H1 (cell line): ENCODE measurements at regions not wholly inside any gene's neighbourhood (a gene's known extent, or its start where the extent isn't known, plus 50 kb on each side); places are given as distances from the start of the nearest gene placed in this dataset.

Experiments used
- ASH2L ChIP-seq: fragments of 200-600, 300-600 bp; sonication (generic); IDR thresholded peaks from one replicate; pipeline ENCODE4 v1.7.1; 2017; ENCODE audit warnings: low read length
- CBX5 ChIP-seq: fragments of 300-800, 300-1000 bp; sonication (generic); IDR thresholded peaks from 2 replicates; pipeline ENCODE4 v1.7.1; 2016; ENCODE audit warnings: antibody characterized with exemption, low read length, low read depth
- CHD2 ChIP-seq: IDR thresholded peaks from 2 replicates; pipeline ENCODE4 v1.6.1; 2012; ENCODE audit warnings: low read length, improper control_type of control experiment
- HDAC2 ChIP-seq, 2 experiments: fragments of 300-600 bp in 1 of 2; sonication (generic) in 1 of 2; IDR thresholded peaks; 2 replicates each; pipeline ENCODE4 v1.6.1; 2011 to 2012; ENCODE audit warnings: low read depth in 2 of 2, low read length in 2 of 2, mild to moderate bottlenecking in 2 of 2, moderate library complexity in 2 of 2, borderline replicate concordance in 1 of 2, inconsistent platforms in 1 of 2
- KDM5A ChIP-seq: fragments of 200-600 bp; IDR thresholded peaks from 2 replicates; pipeline ENCODE4 v1.7.1; 2012; ENCODE audit warnings: mild to moderate bottlenecking, low read length, inconsistent platforms, mixed read lengths
- POU5F1 ChIP-seq: IDR thresholded peaks from 2 replicates; pipeline ENCODE4 v1.6.1; 2011; ENCODE audit warnings: low read depth, mild to moderate bottlenecking, low read length, moderate library complexity
- RNF2 ChIP-seq: fragments of 200-900, 300-1000 bp; sonication (generic); IDR thresholded peaks from 2 replicates; pipeline ENCODE4 v1.7.1; 2016; ENCODE audit warnings: borderline replicate concordance, low read depth, mild to moderate bottlenecking, antibody characterized with exemption, low read length; ENCODE audit not compliant: poor library complexity, severe bottlenecking; ENCODE audit errors: missing control alignments
- RXRA ChIP-seq: IDR thresholded peaks from 2 replicates; pipeline ENCODE4 v1.6.1; 2011; ENCODE audit warnings: low read depth, mild to moderate bottlenecking, low read length, moderate library complexity; ENCODE audit not compliant: insufficient read depth
- TAF1 ChIP-seq: IDR thresholded peaks from 2 replicates; pipeline ENCODE4 v1.6.1; 2011; ENCODE audit warnings: mild to moderate bottlenecking, low read depth, low read length
- TBP ChIP-seq: IDR thresholded peaks from 2 replicates; pipeline ENCODE4 v1.6.1; 2011; ENCODE audit warnings: low read depth, low read length, improper control_type of control experiment
- TEAD4 ChIP-seq: IDR thresholded peaks from 2 replicates; pipeline ENCODE4 v1.6.1; 2012; ENCODE audit warnings: low read depth, low read length, inconsistent platforms, mixed read lengths

- TF ChIP-seq RNF2 = no peak
- no peak for TF ChIP-seq CBX5
- TF ChIP-seq RXRA = no peak
- TF ChIP-seq KDM5A = no peak
- TF ChIP-seq TBP = no peak
- TF ChIP-seq TEAD4 = no peak
- no peak for TF ChIP-seq TAF1
- TF ChIP-seq POU5F1 = no peak
- no peak for TF ChIP-seq HDAC2 (IDR thresholded peaks at IDR 0.05; ENCODE audit: borderline replicate concordance in 1 of 2, low read depth in 2 of 2, low read length in 2 of 2)
- TF ChIP-seq ASH2L = no peak
- TF ChIP-seq CHD2 = no peak
- TF ChIP-seq, all 59 proteins: peak for 0
Observed at GRCh38 chr1:25012966-25013962, 83.2 kb upstream of the RUNX3 start (continued).
